K562 (cell line): ENCODE measurements at regions not wholly inside any gene's neighbourhood (a gene's known extent, or its start where the extent isn't known, plus 50 kb on each side); places are given as distances from the start of the nearest gene placed in this dataset.

ENCODE experiments used
- ATAC-seq: fragments of 200-7000 bp; cut with Tn5 transposase; 3 replicates; pipeline ENCODE4 v1.9.1; 2020; ENCODE audit warnings: moderate library complexity
- BruUV-seq: library from RNA; stranded (reverse); fragments of 400-500 nt; replicated peaks from 2 replicates; lab custom pipeline; 2021; lab: Mats Ljungman, UMichigan
- CTCF ChIA-PET: fragments of 300-600 bp; formaldehyde crosslinking; extraction: SDS; loops from one replicate; lab custom pipeline; 2021; ENCODE audit warnings: low intra/inter-chr PET ratio; lab: Yijun Ruan, JAX
- POLR2A ChIA-PET: fragments of 300-600, 350-650 bp; sonication (Branson Sonifier 250); formaldehyde crosslinking; extraction: SDS; loops from one replicate; lab custom pipeline; 2021; ENCODE audit warnings: antibody characterized with exemption, inconsistent platforms; lab: Yijun Ruan, JAX
- DNase-seq, 4 experiments: peaks; one replicate each; pipeline versions ENCODE4 v3.0.0 to v3.0.0-alpha.2; 2011 to 2018; ENCODE audit warnings: low spot score in 3 of 4, mixed read lengths in 3 of 4; ENCODE audit errors: extremely low read depth in 1 of 4
- FAIRE-seq: peaks from 2 replicates; lab custom pipeline; 2011; peaks lifted over from hg19 to GRCh38; lab: Jason Lieb, UNC
- H2AFZ ChIP-seq: 2 replicates; pipeline ENCODE4 v1.6.0; 2011; ENCODE audit warnings: low read depth, low read length, control low read depth, inconsistent platforms
- H3K27ac ChIP-seq: fragments of 200-600 bp; 3 replicates; pipeline ENCODE4 v1.8.0; 2011; ENCODE audit warnings: low read depth, mild to moderate bottlenecking, control low read depth, inconsistent platforms, low read length, moderate library complexity, mixed read lengths; ENCODE audit errors: extremely low read depth
- H3K27me3 ChIP-seq, 2 experiments: fragments of 300-600 bp in 1 of 2; 2 replicates in 1 of 2; 3 replicates in 1 of 2; pipeline versions ENCODE4 v1.6.0 to v1.8.0; 2011; ENCODE audit warnings: inconsistent platforms in 2 of 2, low read length in 2 of 2, mild to moderate bottlenecking in 1 of 2, mixed read lengths in 1 of 2, moderate library complexity in 1 of 2; ENCODE audit not compliant: control insufficient read depth in 2 of 2, insufficient read depth in 2 of 2
- H3K36me3 ChIP-seq: fragments of 300-600 bp; 3 replicates; pipeline ENCODE4 v1.8.0; 2011; ENCODE audit warnings: mild to moderate bottlenecking, low read length, inconsistent platforms; ENCODE audit not compliant: control insufficient read depth, insufficient read depth
- H3K4me1 ChIP-seq, 2 experiments: fragments of 200-600 bp in 1 of 2; replicated peaks in 1 of 2; 2 replicates in 1 of 2; 3 replicates in 1 of 2; pipeline versions ENCODE4 v1.5.1 to v1.8.0; 2011; ENCODE audit warnings: inconsistent platforms in 2 of 2, low read length in 2 of 2, mild to moderate bottlenecking in 1 of 2, mixed read lengths in 1 of 2, moderate library complexity in 1 of 2; ENCODE audit not compliant: control insufficient read depth in 2 of 2, insufficient read depth in 2 of 2
- H3K4me2 ChIP-seq: 2 replicates; pipeline ENCODE4 v1.6.1; 2011; ENCODE audit warnings: low read length, control low read depth, inconsistent platforms, mixed read lengths; ENCODE audit not compliant: insufficient read depth
- H3K4me3 ChIP-seq: fragments of 200-600 bp; sonication (generic), shearing (Covaris generic); 2 replicates; pipeline ENCODE4 v1.5.1; 2016; ENCODE audit warnings: control low read depth, inconsistent platforms
- H3K79me2 ChIP-seq: fragments of 200-600 bp; 3 replicates; pipeline ENCODE4 v1.8.0; 2011; ENCODE audit warnings: low read length, inconsistent platforms; ENCODE audit not compliant: control insufficient read depth, insufficient read depth
- H3K9ac ChIP-seq, 2 experiments: 2 replicates each; pipeline versions ENCODE4 v1.6.0 to v1.6.1; 2011; ENCODE audit warnings: low read depth in 2 of 2, low read length in 2 of 2, control low read depth in 1 of 2, inconsistent platforms in 1 of 2, mild to moderate bottlenecking in 1 of 2, mixed read lengths in 1 of 2; ENCODE audit not compliant: insufficient read depth in 1 of 2
- H3K9me1 ChIP-seq: one replicate; pipeline ENCODE4 v1.6.0; 2011; ENCODE audit warnings: inconsistent platforms, mild to moderate bottlenecking, low read length, moderate library complexity; ENCODE audit not compliant: control insufficient read depth, insufficient read depth
- H3K9me3 ChIP-seq: replicated peaks from 2 replicates; pipeline ENCODE4 v1.5.1; 2011; ENCODE audit warnings: low read depth, low read length, inconsistent platforms; ENCODE audit not compliant: control insufficient read depth, insufficient read depth
- H4K20me1 ChIP-seq: replicated peaks from 2 replicates; pipeline ENCODE4 v1.6.1; 2011; ENCODE audit warnings: low read length, inconsistent platforms, mixed read lengths; ENCODE audit not compliant: control insufficient read depth, insufficient read depth
- CCNT2 ChIP-seq: IDR thresholded peaks from 2 replicates; pipeline ENCODE4 v1.6.1; 2011; ENCODE audit warnings: borderline replicate concordance, low read depth, mild to moderate bottlenecking, moderate library complexity, mixed read lengths, low read length; ENCODE audit not compliant: insufficient read length; ENCODE audit errors: extremely low read depth
- CREB1 ChIP-seq, 2 experiments: sonication (generic) in 1 of 2; formaldehyde crosslinking in 1 of 2; IDR thresholded peaks; 2 replicates each; pipeline versions ENCODE4 v1.6.1 to v1.8.0; 2012 to 2022; ENCODE audit warnings: inconsistent platforms in 1 of 2, mild to moderate bottlenecking in 1 of 2, missing genetic modification reagents in 1 of 2, moderate library complexity in 1 of 2
- E2F6 ChIP-seq, 2 experiments: IDR thresholded peaks; 2 replicates each; pipeline ENCODE4 v1.6.1; 2011; ENCODE audit warnings: borderline replicate concordance in 1 of 2, control low read depth in 1 of 2, low read depth in 1 of 2, low read length in 1 of 2, mild to moderate bottlenecking in 1 of 2, mixed read lengths in 1 of 2, moderate library complexity in 1 of 2; ENCODE audit not compliant: insufficient read depth in 1 of 2, insufficient read length in 1 of 2, poor library complexity in 1 of 2, severe bottlenecking in 1 of 2; ENCODE audit errors: extremely low read depth in 1 of 2
- ESRRA ChIP-seq: fragments of 450-650 bp; IDR thresholded peaks from 2 replicates; pipeline ENCODE4 v1.6.1; 2014; ENCODE audit warnings: low read depth, mild to moderate bottlenecking, moderate library complexity, borderline replicate concordance
- HMGN3 ChIP-seq: IDR thresholded peaks from 2 replicates; pipeline ENCODE4 v1.6.1; 2011; ENCODE audit warnings: borderline replicate concordance, low read depth, mild to moderate bottlenecking, mixed read lengths, low read length; ENCODE audit not compliant: insufficient read length; ENCODE audit errors: extremely low read depth
- RCOR1 ChIP-seq, 2 experiments: IDR thresholded peaks; 2 replicates each; pipeline ENCODE4 v1.6.1; 2012; ENCODE audit warnings: low read depth in 2 of 2, low read length in 2 of 2, borderline replicate concordance in 1 of 2, improper control_type of control experiment in 1 of 2
- TCF3 ChIP-seq: sonication (generic); formaldehyde crosslinking; IDR thresholded peaks from 2 replicates; pipeline ENCODE4 v1.4.0; 2020; ENCODE audit warnings: mild to moderate bottlenecking, missing genetic modification reagents
- TCF7L2 ChIP-seq: fragments of 150-350 bp; IDR thresholded peaks from 2 replicates; pipeline ENCODE4 v1.6.1; 2016; ENCODE audit warnings: low read depth, mild to moderate bottlenecking, low read length, moderate library complexity
- TCFL5 ChIP-seq: fragments of 250-450 bp; sonication (Bioruptor Pico); conservative IDR thresholded peaks from 2 replicates; pipeline ENCODE4 v1.6.1; 2021; ENCODE audit warnings: mild to moderate bottlenecking, moderate library complexity, matching md5 sums
- ZNF408 ChIP-seq: fragments of 250-450 bp; sonication (Bioruptor Pico); IDR thresholded peaks from 2 replicates; pipeline ENCODE4 v1.4.0; 2020; ENCODE audit warnings: low read depth, mild to moderate bottlenecking, moderate library complexity
- ZNF639 ChIP-seq, 2 experiments: fragments of 200-800 bp in 1 of 2; sonication (Bioruptor generic) in 1 of 2; sonication (generic) in 1 of 2; formaldehyde crosslinking in 1 of 2; IDR thresholded peaks in 1 of 2; conservative IDR thresholded peaks in 1 of 2; 2 replicates each; pipeline versions ENCODE4 v1.5.0 to v1.6.1; 2016 to 2020; ENCODE audit warnings: missing compliant biosample characterization in 1 of 2, missing genetic modification characterization in 1 of 2, missing genetic modification reagents in 1 of 2
- WGBS: fragments of 100-300 bp; shearing (Covaris generic); methylation state at CpG from one replicate; pipeline ENCODE4 v1.1.6; 2016; ENCODE audit warnings: low coverage, mixed read lengths; ENCODE audit not compliant: insufficient coverage; ENCODE audit errors: missing lambda C conversion rate; 5-methylcytosine and 5-hydroxymethylcytosine counted together
- in situ Hi-C: fragments of 300-500 bp; cut with MboI; formaldehyde crosslinking; loops from 4 replicates; pipeline ENCODE4 v1.15.0; 2018; ENCODE audit warnings: inconsistent platforms, mixed read lengths
- intact Hi-C: fragments of 100-400 bp; cut with micrococcal nuclease; formaldehyde crosslinking; loops from 2 replicates; pipeline ENCODE4 v1.14.2; 2022
- TF ChIP-seq, protein P1 (sequence below): fragments of 200-800 bp; sonication (Bioruptor generic); IDR thresholded peaks from 2 replicates; pipeline ENCODE4 v1.6.1; 2017; ENCODE audit warnings: missing genetic modification characterization, missing compliant biosample characterization

DNA sequence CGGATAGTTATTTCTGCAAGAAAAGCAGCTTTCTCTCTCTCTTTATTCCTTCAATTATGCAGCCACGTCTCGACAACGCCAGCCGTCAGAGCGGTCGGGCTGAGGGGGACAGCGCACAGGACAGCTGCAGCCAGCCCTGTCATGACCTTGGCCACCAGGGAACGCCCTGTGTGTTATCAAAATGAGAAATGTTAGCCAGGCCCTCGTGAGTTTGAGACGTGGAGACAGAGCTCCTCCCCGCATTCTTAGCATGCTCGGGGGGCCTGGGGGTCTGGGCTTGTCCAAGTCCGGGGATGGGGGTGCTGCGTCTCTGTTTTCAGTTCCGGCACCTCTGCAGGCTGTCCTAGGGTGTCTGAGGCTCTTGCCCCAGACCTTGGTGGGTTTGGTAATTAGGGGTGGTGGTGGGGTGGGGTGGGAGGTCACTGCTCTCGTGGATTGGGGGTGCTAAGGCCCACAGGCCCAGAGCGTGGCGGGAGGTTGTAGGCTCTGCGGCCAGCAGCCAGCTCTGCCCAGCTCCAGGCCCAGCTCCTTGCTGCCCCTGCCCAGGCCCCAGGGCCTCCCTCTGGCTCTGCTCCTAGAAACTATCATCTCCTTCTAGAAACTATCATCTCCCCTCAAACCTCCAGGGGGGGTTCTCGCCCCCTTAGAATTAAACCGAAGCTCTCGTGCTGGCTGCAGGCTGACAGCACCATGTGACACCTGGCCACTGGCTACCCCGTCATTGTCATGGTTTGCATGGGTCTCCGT, 54.3 kb upstream of the GATA5 start:
- FAIRE-seq = no peak
- intact Hi-C loops (no loop called here), in situ Hi-C loops (no loop called here)
- DNase-seq = peak; percentile 72 to 86 (median 78)
- BruUV-seq = no TSS peak
- POLR2A ChIA-PET = interaction anchor here (0.6 to 1.0 kb wide), 8 partner anchors 9 to 204 kb away, joined by 3 to 4 read pairs (median 3); no protein-coding TSS in a partner anchor
- H3K27me3 ChIP-seq = no peaks in the 10 kb centered on the region
- H3K79me2 ChIP-seq = no peaks in the 10 kb centered on the region; the same call in 2 of the 3 replicates
- 9% methylated on average over 25 of the region's 25 CpGs for WGBS
- peak overlapping the region; percentile 51 for H3K27ac ChIP-seq
- H4K20me1 ChIP-seq = no peaks in the 10 kb centered on the region
- H3K4me1 ChIP-seq = peaks cover 54 to 92% of the 10 kb centered on the region in 2 experiments
- H3K4me3 ChIP-seq = no peak overlapping the region
- no peaks in the 10 kb centered on the region for H3K36me3 ChIP-seq
- peak overlapping the region; percentile 61; the same call in 1 of the 2 replicates for H2AFZ ChIP-seq
- CTCF ChIA-PET = no interaction called here
- peak overlapping the region; percentile 17 to 79; a peak in 3 of 4 replicates for H3K9ac ChIP-seq
- no peaks in the 10 kb centered on the region for H3K9me1 ChIP-seq
- peak overlapping the region; percentile 59 for H3K4me2 ChIP-seq
- no peaks in the 10 kb centered on the region for H3K9me3 ChIP-seq
- ATAC-seq = peak; percentile 82
- TF ChIP-seq ZNF639 (CRISPR knock-in tag; conservative IDR thresholded peaks at IDR 0.05 in 1 of 2, IDR thresholded peaks at IDR 0.05 in 1 of 2) = peak in 1 of 2 experiments; percentile 5; a peak in 1 of 4 replicates
- TF ChIP-seq TCF7L2 = no peak
- TF ChIP-seq E2F6 (IDR thresholded peaks at IDR 0.05; ENCODE audit: borderline replicate concordance in 1 of 2, extremely low read depth in 1 of 2, insufficient read depth in 1 of 2, insufficient read length in 1 of 2, low read depth in 1 of 2, low read length in 1 of 2, poor library complexity in 1 of 2, severe bottlenecking in 1 of 2) = peak in 1 of 2 experiments; percentile 39
- TF ChIP-seq CREB1 (IDR thresholded peaks at IDR 0.05) = 0 out of 2 replicates have a peak, but pooled peaks have one; percentile 27
- TF ChIP-seq CREB1 (CRISPR knock-in tag; IDR thresholded peaks at IDR 0.05) = peak; percentile 39; the same call in 1 of the 2 replicates
- peak in 1 of 2 experiments; percentile 57; a peak in 2 of 4 replicates for TF ChIP-seq RCOR1 (IDR thresholded peaks at IDR 0.05; ENCODE audit: borderline replicate concordance in 1 of 2, low read depth in 2 of 2, low read length in 2 of 2)
- peak; percentile 45 for TF ChIP-seq HMGN3
- peak; percentile 91 for TF ChIP-seq ESRRA
- peak; percentile 59 for TF ChIP-seq TCF3
- TF ChIP-seq, protein P1, sequence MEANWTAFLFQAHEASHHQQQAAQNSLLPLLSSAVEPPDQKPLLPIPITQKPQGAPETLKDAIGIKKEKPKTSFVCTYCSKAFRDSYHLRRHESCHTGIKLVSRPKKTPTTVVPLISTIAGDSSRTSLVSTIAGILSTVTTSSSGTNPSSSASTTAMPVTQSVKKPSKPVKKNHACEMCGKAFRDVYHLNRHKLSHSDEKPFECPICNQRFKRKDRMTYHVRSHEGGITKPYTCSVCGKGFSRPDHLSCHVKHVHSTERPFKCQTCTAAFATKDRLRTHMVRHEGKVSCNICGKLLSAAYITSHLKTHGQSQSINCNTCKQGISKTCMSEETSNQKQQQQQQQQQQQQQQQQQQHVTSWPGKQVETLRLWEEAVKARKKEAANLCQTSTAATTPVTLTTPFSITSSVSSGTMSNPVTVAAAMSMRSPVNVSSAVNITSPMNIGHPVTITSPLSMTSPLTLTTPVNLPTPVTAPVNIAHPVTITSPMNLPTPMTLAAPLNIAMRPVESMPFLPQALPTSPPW (CRISPR knock-in tag) = 0 out of 2 replicates have a peak, but pooled peaks have one; percentile 44
- TF ChIP-seq ZNF408 (CRISPR knock-in tag) = no peak
- no peak for TF ChIP-seq TCFL5 (CRISPR knock-in tag)
- TF ChIP-seq CCNT2 = peak; percentile 1
